GM10248 (cell line): ENCODE measurements at regions not wholly inside any gene's neighbourhood (a gene's known extent, or its start where the extent isn't known, plus 50 kb on each side); places are given as distances from the start of the nearest gene placed in this dataset.
"Not testable (repeated sequence)": the region's sequence is repeated elsewhere in the genome, so short reads cannot be mapped to it uniquely, and the experiment has no call there.

Experiments
- CTCF ChIA-PET: fragments of 300-600 bp; sonication (Branson Sonifier 250); formaldehyde crosslinking; extraction: SDS; loops from one replicate; lab custom pipeline; 2021; ENCODE audit warnings: antibody characterized with exemption; lab: Yijun Ruan, JAX
- POLR2A ChIA-PET: fragments of 350-650 bp; sonication (Branson Sonifier 250); formaldehyde crosslinking; extraction: SDS; loops from one replicate; lab custom pipeline; 2020; ENCODE audit warnings: antibody characterized with exemption; lab: Yijun Ruan, JAX
- DNase-seq: peaks from one replicate; pipeline ENCODE4 v3.0.0; 2012; ENCODE audit errors: extremely low spot score
- CTCF ChIP-seq: IDR thresholded peaks from 2 replicates; pipeline ENCODE4 v1.5.1; 2012; ENCODE audit warnings: mild to moderate bottlenecking, low read depth; ENCODE audit errors: extremely low read depth, missing control alignments, control extremely low read depth

GRCh38 chr2:175253871-175254270 lies 72.4 kb upstream of the ATP5MC3 start:
- CTCF ChIA-PET: no interaction called here
- DNase-seq: no peak
- POLR2A ChIA-PET: no interaction called here
- no peak for TF ChIP-seq CTCF

- ChIA-PET CTCF (interaction anchor here (0.7 to 2.6 kb wide), 30 partner anchors 9 to 846 kb away, joined by 3 to 22 read pairs (median 4); no protein-coding TSS in a partner anchor), POLR2A (no interaction called here)
- TF ChIP-seq CTCF: peak; percentile 60
- peak; percentile 28 for DNase-seq
These were observed 70.0 kb upstream of the ATP5MC3 start for GRCh38 chr2:175251425-175252041.

GRCh38 chr2:175247159-175247558 lies 65.6 kb upstream of the ATP5MC3 start:
- DNase-seq: no peak
- ChIA-PET CTCF (no interaction called here), POLR2A (no interaction called here)
- TF ChIP-seq CTCF: no peak

GRCh38 chr2:175244697-175245096 lies 63.2 kb upstream of the ATP5MC3 start:
- POLR2A ChIA-PET: no interaction called here

GRCh38 chr2:175241691-175242090 lies 60.2 kb upstream of the ATP5MC3 start:
- DNase-seq: no peak
- ChIA-PET POLR2A (no interaction called here), CTCF (interaction anchor here (0.8 to 3.3 kb wide), 5 partner anchors 10 to 37 kb away, joined by 3 to 22 read pairs (median 3); no protein-coding TSS in a partner anchor)
- TF ChIP-seq CTCF: no peak

More at GRCh38 chr2:175244697-175245096, 63.2 kb upstream of the ATP5MC3 start:
- DNase-seq: no peak
- CTCF ChIA-PET: no interaction called here
- no peak for TF ChIP-seq CTCF

GRCh38 chr2:175240033-175240432 lies 58.5 kb upstream of the ATP5MC3 start:
- POLR2A ChIA-PET, DNase-seq: not testable (repeated sequence)
- CTCF ChIA-PET: interaction anchor here (1.5 to 3.3 kb wide), 2 partner anchors 11 to 23 kb away, joined by 3 to 22 read pairs; no protein-coding TSS in a partner anchor

GRCh38 chr2:175236930-175237329 lies 55.4 kb upstream of the ATP5MC3 start:
- TF ChIP-seq CTCF: no peak
- ChIA-PET POLR2A (no interaction called here), CTCF (interaction anchor here (1.3 kb wide), 1 partner anchor 14 kb away, joined by 3 read pairs; no protein-coding TSS in a partner anchor)
- no peak for DNase-seq
